ENCODE measurements at regions not wholly inside any gene's neighbourhood (a gene's known extent, or its start where the extent isn't known, plus 50 kb on each side); places are given as distances from the start of the nearest gene placed in this dataset.

- Histone ChIP-seq H3K27me3 (ENCODE audit: control insufficient read depth, insufficient read depth, low read length) (no peaks in the 10 kb centered on the region), H3K36me3 (replicated peaks; ENCODE audit: control insufficient read depth, insufficient read depth, low read length) (no peaks in the 10 kb centered on the region), H3K4me3 (ENCODE audit: insufficient read depth, low read depth, low read length) (no peak overlapping the region)
- DNase-seq, result no peak
Observed at GRCh38 chr10:118401708-118402193, 59.6 kb upstream of the FAM204A start.

- Histone ChIP-seq H3K4me3 (ENCODE audit: insufficient read depth, low read depth, low read length) (no peak overlapping the region), H3K27me3 (ENCODE audit: control insufficient read depth, insufficient read depth, low read length) (no peaks in the 10 kb centered on the region), H3K36me3 (replicated peaks; ENCODE audit: control insufficient read depth, insufficient read depth, low read length) (no peaks in the 10 kb centered on the region)
- no peak for DNase-seq
Observed at GRCh38 chr10:118397391-118397790, 55.3 kb upstream of the FAM204A start.

GRCh38 chr10:118395947-118396346 lies 53.8 kb upstream of the FAM204A start:
- DNase-seq, result no peak
- H3K36me3 ChIP-seq (replicated peaks; ENCODE audit: control insufficient read depth, insufficient read depth, low read length), result no peaks in the 10 kb centered on the region
- H3K4me3 ChIP-seq (ENCODE audit: insufficient read depth, low read depth, low read length), result no peak overlapping the region
- H3K27me3 ChIP-seq (ENCODE audit: control insufficient read depth, insufficient read depth, low read length), result no peaks in the 10 kb centered on the region

- DNase-seq, result no peak
- Histone ChIP-seq H3K36me3 (replicated peaks; ENCODE audit: control insufficient read depth, insufficient read depth, low read length) (no peaks in the 10 kb centered on the region), H3K4me3 (ENCODE audit: insufficient read depth, low read depth, low read length) (no peak overlapping the region), H3K27me3 (ENCODE audit: control insufficient read depth, insufficient read depth, low read length) (no peaks in the 10 kb centered on the region)
Observed at GRCh38 chr10:118394301-118395200, 52.4 kb upstream of the FAM204A start.

- no peaks in the 10 kb centered on the region for H3K36me3 ChIP-seq (replicated peaks; ENCODE audit: control insufficient read depth, insufficient read depth, low read length)
- no peaks in the 10 kb centered on the region for H3K27me3 ChIP-seq (ENCODE audit: control insufficient read depth, insufficient read depth, low read length)
- H3K4me3 ChIP-seq (ENCODE audit: insufficient read depth, low read depth, low read length), result no peak overlapping the region
- no peak for DNase-seq
Observed at GRCh38 chr10:118392761-118393160, 50.6 kb upstream of the FAM204A start.

Data from H7 (cell line).